ENCODE measurements at regions not wholly inside any gene's neighbourhood (a gene's known extent, or its start where the extent isn't known, plus 50 kb on each side); places are given as distances from the start of the nearest gene placed in this dataset.

- TF ChIP-seq ZSCAN18 (CRISPR knock-in tag; IDR thresholded peaks at IDR 0.05) (no peak), ATF2 (CRISPR knock-in tag; IDR thresholded peaks at IDR 0.05; ENCODE audit: borderline replicate concordance, low read depth) (no peak), CTCF (IDR thresholded peaks at IDR 0.05) (no peak), MLX (CRISPR knock-in tag; IDR thresholded peaks at IDR 0.05) (no peak), PRDM15 (CRISPR knock-in tag; IDR thresholded peaks at IDR 0.05) (no peak), IRF2 (CRISPR knock-in tag; IDR thresholded peaks at IDR 0.05; ENCODE audit: borderline replicate concordance, low read depth) (no peak), STAT6 (CRISPR knock-in tag; conservative IDR thresholded peaks at IDR 0.05; ENCODE audit: low read depth) (no peak), SMAD3 (CRISPR knock-in tag; IDR thresholded peaks at IDR 0.05; ENCODE audit: borderline replicate concordance) (no peak), JUN (CRISPR knock-in tag; IDR thresholded peaks at IDR 0.05) (no peak)
Observed at GRCh38 chr13:107568181-107568580, 647.2 kb downstream of the LIG4 start.
